Parathyroid adenoma (tissue), 2 donors: ENCODE measurements at regions not wholly inside any gene's neighbourhood (a gene's known extent, or its start where the extent isn't known, plus 50 kb on each side); places are given as distances from the start of the nearest gene placed in this dataset.

Source experiments
- H2AFZ ChIP-seq: fragments of 300-600 bp; sonication (generic); one replicate; pipeline ENCODE4 v1.7.0; 2017; ENCODE audit warnings: antibody characterized with exemption, mild to moderate bottlenecking
- H3K27ac ChIP-seq: fragments of 300-600 bp; sonication (generic); one replicate; pipeline ENCODE4 v1.7.0; 2017
- H3K27me3 ChIP-seq: fragments of 300-600 bp; sonication (generic); one replicate; pipeline ENCODE4 v1.7.0; 2017; ENCODE audit warnings: low read length; ENCODE audit not compliant: control insufficient read depth, insufficient read depth
- H3K36me3 ChIP-seq: fragments of 300-600 bp; sonication (generic); one replicate; pipeline ENCODE4 v1.7.0; 2017; ENCODE audit warnings: low read length; ENCODE audit not compliant: control insufficient read depth, insufficient read depth
- H3K4me1 ChIP-seq: fragments of 300-600 bp; sonication (generic); one replicate; pipeline ENCODE4 v1.7.0; 2017; ENCODE audit warnings: control low read depth
- H3K4me2 ChIP-seq: fragments of 300-600 bp; sonication (generic); one replicate; pipeline ENCODE4 v1.7.0; 2017; ENCODE audit warnings: low read length
- H3K4me3 ChIP-seq: fragments of 300-600 bp; sonication (generic); one replicate; pipeline ENCODE4 v1.7.0; 2017; ENCODE audit warnings: low read depth, low read length
- H3K79me2 ChIP-seq: fragments of 300-600 bp; sonication (generic); one replicate; pipeline ENCODE4 v1.7.0; 2017; ENCODE audit warnings: control low read depth
- H3K9ac ChIP-seq: fragments of 300-600 bp; sonication (generic); one replicate; pipeline ENCODE4 v1.7.0; 2017; ENCODE audit warnings: mild to moderate bottlenecking
- H3K9me3 ChIP-seq: fragments of 300-600 bp; sonication (generic); one replicate; pipeline ENCODE4 v1.7.0; 2017; ENCODE audit warnings: low read length; ENCODE audit not compliant: control insufficient read depth
- CTCF ChIP-seq: fragments of 300-600 bp; sonication (generic); IDR thresholded peaks from one replicate; pipeline ENCODE4 v1.7.0; 2017; ENCODE audit warnings: antibody characterized with exemption, mild to moderate bottlenecking
- donor health status: primary hyperparathyroidism.

- Histone ChIP-seq H3K27ac (no peak overlapping the region), H3K4me2 (no peak overlapping the region), H3K4me3 (no peak overlapping the region), H3K4me1 (peaks cover 5% of the 10 kb centered on the region), H2AFZ (no peak overlapping the region), H3K79me2 (peaks cover 2% of the 10 kb centered on the region), H3K36me3 (no peaks in the 10 kb centered on the region), H3K9ac (no peak overlapping the region), H3K27me3 (no peaks in the 10 kb centered on the region), H3K9me3 (no peaks in the 10 kb centered on the region)
- no peak for TF ChIP-seq CTCF
Observed at GRCh38 chr18:46282177-46282570, 178.0 kb downstream of the HAUS1 start.

GRCh38 chr18:46282646-46283045 is 178.5 kb downstream of the HAUS1 start:
- H3K27me3 ChIP-seq = no peaks in the 10 kb centered on the region
- peaks cover 2% of the 10 kb centered on the region for H3K79me2 ChIP-seq
- no peak overlapping the region for H2AFZ ChIP-seq
- H3K4me2 ChIP-seq = no peak overlapping the region
- no peak overlapping the region for H3K9ac ChIP-seq
- no peak overlapping the region for H3K27ac ChIP-seq
- peaks cover 5% of the 10 kb centered on the region for H3K4me1 ChIP-seq
- H3K4me3 ChIP-seq = no peak overlapping the region
- no peak for TF ChIP-seq CTCF
- no peaks in the 10 kb centered on the region for H3K36me3 ChIP-seq
- H3K9me3 ChIP-seq = no peaks in the 10 kb centered on the region

GRCh38 chr18:46283268-46283667 is 179.1 kb downstream of the HAUS1 start:
- Histone ChIP-seq H3K9ac (no peak overlapping the region), H3K27me3 (no peaks in the 10 kb centered on the region), H3K36me3 (no peaks in the 10 kb centered on the region), H2AFZ (no peak overlapping the region), H3K27ac (no peak overlapping the region), H3K4me2 (no peak overlapping the region), H3K79me2 (peaks cover 2% of the 10 kb centered on the region), H3K9me3 (no peaks in the 10 kb centered on the region), H3K4me1 (peaks cover 5% of the 10 kb centered on the region), H3K4me3 (no peak overlapping the region)
- TF ChIP-seq CTCF = no peak

DNA sequence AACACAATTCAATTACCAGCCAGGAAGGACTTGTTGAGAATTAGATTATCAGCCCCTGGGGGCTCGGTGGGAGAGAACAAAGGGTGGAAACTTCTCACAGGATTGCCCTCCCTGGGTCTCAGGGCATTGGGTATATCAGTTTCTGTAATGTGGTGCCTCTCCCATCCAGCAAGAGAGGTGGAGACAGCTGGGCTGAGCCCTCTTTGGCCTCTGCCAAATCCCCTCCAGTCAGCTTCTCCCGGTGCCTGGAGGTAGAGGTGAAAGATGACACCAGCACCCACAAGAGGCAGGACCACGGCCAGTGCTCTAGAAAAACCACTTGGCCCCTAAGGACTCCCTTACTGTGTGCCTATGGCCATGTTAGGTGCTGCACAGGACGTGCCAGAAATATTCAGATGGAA is 179.7 kb downstream of the HAUS1 start:
- no peak overlapping the region for H3K4me3 ChIP-seq
- H3K36me3 ChIP-seq = no peaks in the 10 kb centered on the region
- no peaks in the 10 kb centered on the region for H3K9me3 ChIP-seq
- peaks cover 5% of the 10 kb centered on the region for H3K4me1 ChIP-seq
- H3K79me2 ChIP-seq = peaks cover 2% of the 10 kb centered on the region
- no peak overlapping the region for H2AFZ ChIP-seq
- no peak for TF ChIP-seq CTCF
- H3K27me3 ChIP-seq = no peaks in the 10 kb centered on the region
- no peak overlapping the region for H3K27ac ChIP-seq
- H3K4me2 ChIP-seq = no peak overlapping the region
- H3K9ac ChIP-seq = no peak overlapping the region

DNA sequence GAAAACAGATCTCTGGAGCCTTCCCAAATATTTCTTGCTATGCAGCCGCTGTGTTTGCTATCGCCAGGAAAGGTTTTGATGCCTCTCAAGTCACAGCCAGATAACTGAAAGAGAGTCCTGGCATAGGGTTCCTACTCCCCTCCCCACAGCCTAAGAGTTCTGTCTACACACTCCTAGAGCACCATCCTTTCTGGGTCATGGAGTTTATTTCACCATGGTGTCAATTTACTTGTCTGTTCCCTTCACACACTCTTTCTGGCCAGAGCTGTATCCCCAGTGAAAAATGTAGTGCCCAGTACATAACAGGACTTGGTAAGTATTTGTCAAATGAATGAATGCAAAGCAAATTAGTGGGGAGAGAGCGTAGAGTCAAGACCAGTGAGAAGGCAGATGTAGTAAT is 185.3 kb downstream of the HAUS1 start:
- TF ChIP-seq CTCF = no peak
- Histone ChIP-seq H3K4me3 (no peak overlapping the region), H3K36me3 (no peaks in the 10 kb centered on the region), H3K79me2 (peaks cover 2% of the 10 kb centered on the region), H3K27me3 (no peaks in the 10 kb centered on the region), H2AFZ (no peak overlapping the region), H3K4me1 (peaks cover 13% of the 10 kb centered on the region), H3K27ac (peak overlapping the region; percentile 3), H3K9ac (no peak overlapping the region), H3K9me3 (no peaks in the 10 kb centered on the region), H3K4me2 (no peak overlapping the region)
